ENCODE measurements at regions not wholly inside any gene's neighbourhood (a gene's known extent, or its start where the extent isn't known, plus 50 kb on each side); places are given as distances from the start of the nearest gene placed in this dataset.

- TF ChIP-seq, protein P1, sequence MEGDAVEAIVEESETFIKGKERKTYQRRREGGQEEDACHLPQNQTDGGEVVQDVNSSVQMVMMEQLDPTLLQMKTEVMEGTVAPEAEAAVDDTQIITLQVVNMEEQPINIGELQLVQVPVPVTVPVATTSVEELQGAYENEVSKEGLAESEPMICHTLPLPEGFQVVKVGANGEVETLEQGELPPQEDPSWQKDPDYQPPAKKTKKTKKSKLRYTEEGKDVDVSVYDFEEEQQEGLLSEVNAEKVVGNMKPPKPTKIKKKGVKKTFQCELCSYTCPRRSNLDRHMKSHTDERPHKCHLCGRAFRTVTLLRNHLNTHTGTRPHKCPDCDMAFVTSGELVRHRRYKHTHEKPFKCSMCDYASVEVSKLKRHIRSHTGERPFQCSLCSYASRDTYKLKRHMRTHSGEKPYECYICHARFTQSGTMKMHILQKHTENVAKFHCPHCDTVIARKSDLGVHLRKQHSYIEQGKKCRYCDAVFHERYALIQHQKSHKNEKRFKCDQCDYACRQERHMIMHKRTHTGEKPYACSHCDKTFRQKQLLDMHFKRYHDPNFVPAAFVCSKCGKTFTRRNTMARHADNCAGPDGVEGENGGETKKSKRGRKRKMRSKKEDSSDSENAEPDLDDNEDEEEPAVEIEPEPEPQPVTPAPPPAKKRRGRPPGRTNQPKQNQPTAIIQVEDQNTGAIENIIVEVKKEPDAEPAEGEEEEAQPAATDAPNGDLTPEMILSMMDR (IDR thresholded peaks at IDR 0.05) = no peak
- no peak for TF ChIP-seq POLR2AphosphoS5 (IDR thresholded peaks at IDR 0.05; ENCODE audit: low read depth, low read length)
- no peak for TF ChIP-seq TCF7L2 (IDR thresholded peaks at IDR 0.05; ENCODE audit: low read depth, low read length)
- TF ChIP-seq, protein P2, sequence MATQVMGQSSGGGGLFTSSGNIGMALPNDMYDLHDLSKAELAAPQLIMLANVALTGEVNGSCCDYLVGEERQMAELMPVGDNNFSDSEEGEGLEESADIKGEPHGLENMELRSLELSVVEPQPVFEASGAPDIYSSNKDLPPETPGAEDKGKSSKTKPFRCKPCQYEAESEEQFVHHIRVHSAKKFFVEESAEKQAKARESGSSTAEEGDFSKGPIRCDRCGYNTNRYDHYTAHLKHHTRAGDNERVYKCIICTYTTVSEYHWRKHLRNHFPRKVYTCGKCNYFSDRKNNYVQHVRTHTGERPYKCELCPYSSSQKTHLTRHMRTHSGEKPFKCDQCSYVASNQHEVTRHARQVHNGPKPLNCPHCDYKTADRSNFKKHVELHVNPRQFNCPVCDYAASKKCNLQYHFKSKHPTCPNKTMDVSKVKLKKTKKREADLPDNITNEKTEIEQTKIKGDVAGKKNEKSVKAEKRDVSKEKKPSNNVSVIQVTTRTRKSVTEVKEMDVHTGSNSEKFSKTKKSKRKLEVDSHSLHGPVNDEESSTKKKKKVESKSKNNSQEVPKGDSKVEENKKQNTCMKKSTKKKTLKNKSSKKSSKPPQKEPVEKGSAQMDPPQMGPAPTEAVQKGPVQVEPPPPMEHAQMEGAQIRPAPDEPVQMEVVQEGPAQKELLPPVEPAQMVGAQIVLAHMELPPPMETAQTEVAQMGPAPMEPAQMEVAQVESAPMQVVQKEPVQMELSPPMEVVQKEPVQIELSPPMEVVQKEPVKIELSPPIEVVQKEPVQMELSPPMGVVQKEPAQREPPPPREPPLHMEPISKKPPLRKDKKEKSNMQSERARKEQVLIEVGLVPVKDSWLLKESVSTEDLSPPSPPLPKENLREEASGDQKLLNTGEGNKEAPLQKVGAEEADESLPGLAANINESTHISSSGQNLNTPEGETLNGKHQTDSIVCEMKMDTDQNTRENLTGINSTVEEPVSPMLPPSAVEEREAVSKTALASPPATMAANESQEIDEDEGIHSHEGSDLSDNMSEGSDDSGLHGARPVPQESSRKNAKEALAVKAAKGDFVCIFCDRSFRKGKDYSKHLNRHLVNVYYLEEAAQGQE (IDR thresholded peaks at IDR 0.05; ENCODE audit: insufficient read depth in 1 of 2, low read depth in 2 of 2, low read length in 1 of 2) = no peak
- no peak for TF ChIP-seq SIN3A (IDR thresholded peaks at IDR 0.05; ENCODE audit: borderline replicate concordance, insufficient read depth, low read depth, low read length)
Measured at GRCh38 chr6:104126315-104127005, 733.3 kb downstream of the HACE1 start.

All from Panc1 (cell line).